ENCODE measurements at regions not wholly inside any gene's neighbourhood (a gene's known extent, or its start where the extent isn't known, plus 50 kb on each side); places are given as distances from the start of the nearest gene placed in this dataset.

GRCh38 chr2:62286089-62286785 is 90.3 kb downstream of the B3GNT2 start:
- no peak for ATAC-seq
- intact Hi-C loops (cut with micrococcal nuclease) = no loop called here
- H3K36me3 Mint-ChIP-seq (ENCODE audit: low read depth) = peaks cover 4% of the 10 kb centered on the region
- H3K27me3 Mint-ChIP-seq = no peaks in the 10 kb centered on the region
- ChIA-PET CTCF (no interaction called here), POLR2A (no interaction called here)
- peaks cover 18% of the 10 kb centered on the region for H3K4me1 Mint-ChIP-seq (ENCODE audit: low read depth)
- H3K9me3 Mint-ChIP-seq = peaks cover 14% of the 10 kb centered on the region
- no peak for TF ChIP-seq CTCF (IDR thresholded peaks at IDR 0.05)
- H3K27ac Mint-ChIP-seq = no peak overlapping the region
- H3K4me3 Mint-ChIP-seq = no peak overlapping the region
- DNase-seq = no peak

GRCh38 chr2:62284980-62285379 is 89.1 kb downstream of the B3GNT2 start:
- Mint-ChIP-seq H3K4me3 (no peak overlapping the region), H3K27me3 (no peaks in the 10 kb centered on the region), H3K36me3 (ENCODE audit: low read depth) (peaks cover 4% of the 10 kb centered on the region), H3K4me1 (ENCODE audit: low read depth) (peaks cover 18% of the 10 kb centered on the region), H3K9me3 (peaks cover 16% of the 10 kb centered on the region), H3K27ac (no peak overlapping the region)
- CTCF ChIA-PET = no interaction called here
- DNase-seq (no peak), ATAC-seq (no peak)
- intact Hi-C loops (cut with micrococcal nuclease) = no loop called here
- POLR2A ChIA-PET = no interaction called here
- TF ChIP-seq CTCF (IDR thresholded peaks at IDR 0.05) = no peak

GRCh38 chr2:62284471-62284870 is 88.6 kb downstream of the B3GNT2 start:
- Mint-ChIP-seq H3K9me3 (peaks cover 16% of the 10 kb centered on the region), H3K4me1 (ENCODE audit: low read depth) (peaks cover 18% of the 10 kb centered on the region), H3K27me3 (no peaks in the 10 kb centered on the region), H3K4me3 (no peak overlapping the region), H3K36me3 (ENCODE audit: low read depth) (peaks cover 4% of the 10 kb centered on the region), H3K27ac (no peak overlapping the region)
- ChIA-PET POLR2A (no interaction called here), CTCF (no interaction called here)
- no peak for TF ChIP-seq CTCF (IDR thresholded peaks at IDR 0.05)
- ATAC-seq (no peak), DNase-seq (no peak)
- intact Hi-C loops (cut with micrococcal nuclease) = no loop called here

GRCh38 chr2:62283147-62283546 is 87.2 kb downstream of the B3GNT2 start:
- peaks cover 6% of the 10 kb centered on the region for H3K36me3 Mint-ChIP-seq (ENCODE audit: low read depth)
- peaks cover 25% of the 10 kb centered on the region for H3K9me3 Mint-ChIP-seq
- TF ChIP-seq CTCF (IDR thresholded peaks at IDR 0.05) = no peak
- no peaks in the 10 kb centered on the region for H3K27me3 Mint-ChIP-seq
- no peak overlapping the region for H3K4me3 Mint-ChIP-seq
- CTCF ChIA-PET = no interaction called here
- no peak for ATAC-seq
- DNase-seq = no peak
- no peak overlapping the region for H3K27ac Mint-ChIP-seq
- intact Hi-C loops (cut with micrococcal nuclease) = no loop called here
- POLR2A ChIA-PET = no interaction called here
- peaks cover 10% of the 10 kb centered on the region for H3K4me1 Mint-ChIP-seq (ENCODE audit: low read depth)

GRCh38 chr2:62281663-62282062 is 85.7 kb downstream of the B3GNT2 start:
- no peaks in the 10 kb centered on the region for H3K4me1 Mint-ChIP-seq (ENCODE audit: low read depth)
- H3K9me3 Mint-ChIP-seq = peaks cover 34% of the 10 kb centered on the region
- ChIA-PET POLR2A (no interaction called here), CTCF (no interaction called here)
- DNase-seq (no peak), ATAC-seq (no peak)
- H3K4me3 Mint-ChIP-seq = no peak overlapping the region
- no peaks in the 10 kb centered on the region for H3K27me3 Mint-ChIP-seq
- H3K36me3 Mint-ChIP-seq (ENCODE audit: low read depth) = peaks cover 8% of the 10 kb centered on the region
- intact Hi-C loops (cut with micrococcal nuclease) = no loop called here
- no peak overlapping the region for H3K27ac Mint-ChIP-seq
- no peak for TF ChIP-seq CTCF (IDR thresholded peaks at IDR 0.05)
